Cerebellar cortex (tissue), 1 donor: ENCODE measurements at regions not wholly inside any gene's neighbourhood (a gene's known extent, or its start where the extent isn't known, plus 50 kb on each side); places are given as distances from the start of the nearest gene placed in this dataset.
"Not testable (repeated sequence)": the region's sequence is repeated elsewhere in the genome, so short reads cannot be mapped to it uniquely, and the experiment has no call there.

ENCODE experiments used
- DNase-seq: peaks from one replicate; pipeline ENCODE4 v3.0.0-alpha.2; 2015; ENCODE audit warnings: low spot score

DNA sequence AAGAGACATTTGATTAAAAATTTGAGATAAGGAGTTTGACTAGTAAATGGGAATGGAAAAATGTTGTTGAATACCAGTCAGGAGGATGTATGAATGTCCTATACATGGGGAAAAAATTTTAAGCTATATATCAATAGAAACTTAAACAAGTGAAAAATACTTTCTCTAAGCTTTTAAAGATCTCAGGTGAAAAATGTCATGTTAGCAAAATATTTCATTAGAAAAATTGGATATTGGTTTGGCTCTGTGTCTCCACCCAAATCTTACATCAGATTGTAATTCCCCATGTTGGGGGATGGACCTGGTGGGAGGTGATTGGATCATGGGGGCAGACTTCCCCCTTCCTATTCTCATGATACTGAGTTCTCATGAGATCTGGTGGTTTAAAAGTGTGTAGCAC, 279.6 kb upstream of the CADM2 start:
- no peak for DNase-seq

DNA sequence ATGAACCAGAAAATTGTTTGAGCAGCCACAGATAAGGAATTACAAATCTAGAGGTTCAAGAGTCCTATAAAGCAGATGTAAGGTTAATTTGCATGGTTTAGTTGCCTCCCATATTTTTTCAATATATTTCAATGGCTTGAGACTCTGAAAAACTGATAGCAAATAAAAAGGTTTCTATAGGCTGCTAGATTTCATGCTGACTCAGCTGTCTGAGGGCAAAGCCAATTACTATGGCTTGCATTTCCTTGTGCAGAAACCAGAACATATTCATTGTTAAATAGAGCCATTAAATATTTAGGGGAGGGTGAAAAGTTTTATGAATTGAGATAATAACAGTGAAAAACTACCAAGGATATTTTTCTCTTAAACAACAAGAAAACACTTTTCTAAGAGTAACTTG, 278.1 kb upstream of the CADM2 start:
- no peak for DNase-seq

DNA sequence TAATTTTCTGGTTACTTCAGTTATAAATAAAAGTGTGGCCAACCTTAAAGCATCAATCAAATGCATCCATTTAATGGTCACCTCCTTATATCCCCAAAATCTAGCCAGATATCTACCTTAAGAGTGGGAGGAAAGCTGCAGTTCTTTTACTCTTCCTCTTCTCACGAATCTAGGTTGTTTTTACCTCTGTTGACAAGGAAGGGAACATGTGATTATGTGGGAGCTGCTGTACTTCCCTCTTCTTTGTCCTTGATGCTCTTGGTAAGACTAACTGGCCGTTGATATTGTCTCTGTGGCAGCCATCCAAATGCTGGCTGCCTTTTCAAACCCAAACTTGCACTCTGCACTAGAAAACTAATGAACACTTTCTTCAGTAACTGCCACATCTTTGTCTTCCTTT, 275.3 kb upstream of the CADM2 start:
- no peak for DNase-seq

DNA sequence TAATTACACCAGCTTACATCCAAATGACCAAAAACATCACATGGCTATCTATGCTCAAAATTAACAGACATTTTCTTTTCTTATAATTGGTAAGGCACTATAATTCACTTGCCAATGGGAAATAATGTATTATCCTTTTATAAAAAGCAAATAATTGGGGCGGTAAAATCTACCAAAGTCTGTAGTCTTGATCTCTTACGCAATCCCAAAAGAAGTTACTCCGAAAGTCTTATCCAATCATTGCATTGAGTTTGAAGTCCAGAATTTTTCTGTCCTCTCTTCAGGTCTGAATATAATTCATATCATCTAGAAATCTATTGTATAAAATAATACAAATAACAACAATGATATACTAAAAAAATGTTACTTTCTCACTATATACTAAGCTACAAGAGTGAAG, 273.3 kb upstream of the CADM2 start:
- no peak for DNase-seq

DNA sequence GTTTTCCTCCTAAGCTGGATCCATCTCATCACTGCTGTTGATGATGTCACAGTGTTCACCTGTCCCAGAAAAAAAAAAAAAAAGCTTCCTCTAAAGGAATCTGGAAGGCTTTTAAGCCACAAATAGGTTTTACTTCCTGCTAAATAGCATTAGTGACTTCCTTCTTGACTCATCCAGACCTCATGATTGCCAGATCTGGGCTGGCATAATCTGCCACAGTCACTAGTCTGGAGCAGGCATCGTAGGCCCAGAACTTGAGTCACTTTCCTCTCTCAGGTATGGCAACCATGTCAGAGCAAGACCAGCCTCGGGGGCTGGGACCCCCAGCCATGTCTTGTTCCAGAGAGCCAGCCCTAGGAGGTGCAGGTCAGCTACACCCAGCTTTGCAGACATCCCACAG, 266.5 kb upstream of the CADM2 start:
- DNase-seq: no peak

DNA sequence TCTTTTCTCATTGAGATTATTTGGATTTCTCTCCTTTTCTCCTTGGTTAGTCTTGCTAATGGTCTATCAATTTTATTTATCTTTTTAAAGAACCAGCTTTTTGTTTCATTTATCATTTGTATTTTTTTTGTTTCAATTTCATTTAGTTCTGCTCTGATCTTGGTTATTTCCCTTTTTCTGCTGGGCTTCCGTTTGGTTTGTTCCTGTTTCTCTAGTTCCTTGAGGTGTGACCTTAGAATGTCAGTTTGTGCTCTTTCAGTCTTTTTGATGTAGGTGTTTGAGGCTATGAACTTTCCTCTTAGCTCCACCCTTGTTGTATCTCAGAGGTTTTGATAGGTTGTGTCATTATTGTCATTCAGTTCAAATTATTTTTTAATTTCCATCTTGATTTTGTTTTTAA, 248.5 kb upstream of the CADM2 start:
- DNase-seq: not testable (repeated sequence)

DNA sequence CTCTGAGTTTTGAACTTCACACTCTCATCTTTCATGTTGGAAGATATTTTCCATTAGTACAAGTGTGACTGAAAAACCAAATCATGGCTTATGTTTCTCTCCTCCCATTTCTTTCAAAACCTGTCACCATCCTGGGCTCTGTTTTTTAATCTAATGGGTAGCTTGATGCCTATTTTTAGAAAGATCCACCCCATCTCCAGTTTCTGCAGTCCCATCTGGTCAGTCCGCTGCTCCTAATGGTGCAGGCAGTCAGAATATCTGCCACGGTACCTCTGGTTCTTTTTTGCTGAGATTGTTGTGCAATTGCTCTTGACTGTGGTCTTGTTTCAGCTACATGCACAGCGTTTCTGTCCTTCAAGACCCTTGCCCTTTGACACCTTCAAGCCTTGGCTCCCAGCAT, 240.9 kb upstream of the CADM2 start:
- peak; percentile 24 for DNase-seq

DNA sequence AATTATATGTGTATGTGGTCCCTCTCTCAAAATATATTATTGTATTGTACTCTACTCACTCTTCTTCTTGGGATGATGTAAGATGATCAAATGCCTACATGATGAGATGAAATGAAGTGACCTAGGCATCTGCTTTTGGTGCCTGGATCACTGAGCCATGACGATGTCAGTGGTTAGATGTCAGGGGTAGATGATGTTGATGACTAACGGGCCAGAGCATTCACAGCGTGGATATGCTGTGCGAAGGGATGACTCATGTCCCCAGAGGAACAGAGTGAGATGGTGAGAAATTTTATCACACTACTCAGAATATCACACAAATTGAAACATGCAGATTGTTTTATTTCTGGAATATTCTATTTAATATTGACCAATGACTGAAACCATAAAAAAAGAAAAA, 233.9 kb upstream of the CADM2 start:
- no peak for DNase-seq

DNA sequence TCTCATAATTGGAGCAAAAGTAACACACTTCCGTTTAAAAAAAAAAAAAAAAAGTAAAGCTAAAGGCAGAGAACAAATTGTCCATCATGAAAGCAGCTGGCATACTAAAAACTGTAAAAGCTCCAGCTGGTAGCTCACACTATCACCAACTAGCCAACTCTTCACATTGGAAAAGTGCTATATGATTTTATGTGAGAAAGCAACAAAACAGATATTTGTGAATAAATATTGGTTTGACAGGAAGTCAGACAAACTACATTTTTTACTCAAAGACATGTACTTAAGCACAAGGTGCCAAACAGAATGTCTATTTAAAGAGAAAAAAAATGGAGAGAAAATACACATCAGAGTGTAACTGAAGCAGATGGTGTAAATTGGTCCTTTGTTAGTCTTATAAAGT, 231.2 kb upstream of the CADM2 start:
- DNase-seq: no peak

DNA sequence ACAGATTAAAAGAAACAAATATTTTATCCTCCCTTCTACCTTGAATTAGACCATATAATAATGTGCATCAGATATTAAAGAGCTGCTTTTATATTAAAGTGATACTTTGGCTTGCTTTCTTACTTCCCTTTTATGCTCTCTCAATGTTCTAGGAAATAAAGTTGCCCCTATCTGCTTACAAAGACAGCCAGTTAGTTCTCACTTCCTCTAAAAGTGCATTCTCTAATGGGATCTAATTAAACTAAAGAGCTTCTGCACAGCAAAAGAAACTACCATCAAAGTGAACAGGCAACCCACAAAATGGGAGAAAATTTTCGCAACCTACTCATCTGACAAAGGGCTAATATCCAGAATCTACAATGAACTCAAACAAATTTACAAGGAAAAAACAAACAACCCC, 224.1 kb upstream of the CADM2 start:
- not testable (repeated sequence) for DNase-seq

DNA sequence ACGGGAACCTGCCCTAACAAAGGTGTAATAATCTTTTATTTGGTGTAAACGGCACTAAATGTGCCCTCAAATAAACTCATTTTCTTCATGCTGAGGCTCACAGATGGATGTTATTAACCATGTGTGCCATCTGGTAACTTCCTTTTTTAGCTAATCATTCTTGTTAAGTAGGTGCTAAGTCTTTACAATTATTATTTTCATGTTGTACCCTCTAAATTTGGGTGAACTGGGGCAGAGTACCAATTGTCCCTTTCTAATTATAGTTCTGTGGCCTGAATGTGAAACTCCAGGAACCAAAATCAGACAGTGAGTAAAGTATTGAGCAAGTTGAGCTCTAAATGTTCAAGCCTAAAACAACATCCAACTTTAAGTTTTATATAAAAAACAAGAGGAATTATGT, 220.7 kb upstream of the CADM2 start:
- peak; percentile 72 for DNase-seq

DNA sequence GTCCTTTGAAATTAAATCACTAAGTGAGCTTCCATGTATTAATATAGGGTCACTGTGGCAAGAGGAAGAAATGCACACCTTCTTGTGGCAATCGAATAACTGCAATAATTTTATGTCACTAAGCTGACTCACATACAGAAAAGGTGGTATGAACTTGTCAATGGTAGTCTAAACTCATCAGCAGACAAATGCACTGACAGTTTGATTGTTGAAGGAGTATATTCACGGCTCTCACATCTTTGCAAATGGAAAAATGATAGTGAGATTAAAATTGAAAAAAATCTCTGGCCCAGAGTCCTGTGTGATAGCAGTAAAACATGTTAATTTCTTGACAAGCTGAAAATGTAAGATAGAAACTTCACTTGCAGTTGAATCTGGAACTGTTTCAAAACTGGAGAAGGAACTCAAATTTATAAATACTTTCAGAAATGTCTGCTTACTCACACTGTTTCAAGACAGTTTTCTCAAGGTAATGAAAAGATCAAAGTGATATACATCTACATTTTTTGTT, 215.8 kb upstream of the CADM2 start:
- DNase-seq: no peak

DNA sequence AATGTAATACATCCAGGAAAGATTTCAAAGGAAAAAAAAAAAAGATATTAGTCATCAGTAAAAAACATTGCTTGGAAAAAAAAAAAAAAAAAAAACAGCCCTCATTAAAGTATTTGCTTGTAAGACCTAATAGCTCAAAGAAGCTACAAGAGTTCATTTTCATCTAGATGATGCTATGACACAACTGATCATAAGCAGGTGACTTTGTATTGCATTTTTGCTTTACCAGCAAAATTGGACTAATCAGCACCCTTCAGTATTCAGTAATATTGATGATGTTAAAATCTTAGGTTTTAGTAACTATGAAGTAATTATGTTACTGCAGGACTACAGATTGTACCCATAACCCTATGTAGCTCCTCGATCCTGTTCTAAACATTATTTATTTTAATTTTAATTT, 214.7 kb upstream of the CADM2 start:
- no peak for DNase-seq

DNA sequence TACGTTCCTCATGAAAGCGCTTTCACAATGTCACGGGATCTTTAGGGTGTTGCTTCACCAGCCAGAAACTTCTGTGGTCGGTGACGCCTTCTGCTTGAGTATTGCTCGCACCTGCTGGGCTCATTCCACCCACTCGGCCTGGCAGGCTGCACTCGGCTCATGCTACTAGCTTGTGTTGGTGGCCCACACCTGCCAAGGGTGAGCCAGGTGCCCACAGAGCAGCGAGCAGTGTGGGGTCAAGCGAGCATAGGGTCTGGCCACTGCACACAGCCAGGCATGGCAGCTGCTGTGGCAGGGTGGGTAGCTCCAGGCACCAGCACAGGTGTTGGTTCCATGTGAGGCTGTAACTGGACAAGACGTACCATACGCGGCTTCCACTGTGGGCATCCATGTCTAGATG, 202.9 kb upstream of the CADM2 start:
- no peak for DNase-seq

DNA sequence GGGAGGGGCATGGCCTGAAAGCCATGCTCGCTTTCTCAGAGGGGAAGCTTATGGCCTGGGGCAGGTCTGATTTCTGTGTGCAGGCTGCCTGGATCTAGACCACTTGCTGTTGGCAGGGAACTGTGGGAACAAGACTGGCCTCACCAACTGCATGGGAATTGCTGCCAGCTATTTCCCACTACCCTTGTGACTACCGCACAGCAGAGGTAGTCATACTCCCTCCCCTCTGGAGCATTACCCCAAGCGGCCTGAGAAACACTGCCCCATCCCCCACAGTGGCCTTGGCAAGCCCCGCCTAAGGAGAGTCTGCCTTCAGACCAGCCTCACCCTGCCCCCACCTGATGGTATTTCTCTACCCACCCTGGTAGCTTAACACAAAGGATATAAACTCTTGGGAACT, 199.4 kb upstream of the CADM2 start:
- DNase-seq: no peak

DNA sequence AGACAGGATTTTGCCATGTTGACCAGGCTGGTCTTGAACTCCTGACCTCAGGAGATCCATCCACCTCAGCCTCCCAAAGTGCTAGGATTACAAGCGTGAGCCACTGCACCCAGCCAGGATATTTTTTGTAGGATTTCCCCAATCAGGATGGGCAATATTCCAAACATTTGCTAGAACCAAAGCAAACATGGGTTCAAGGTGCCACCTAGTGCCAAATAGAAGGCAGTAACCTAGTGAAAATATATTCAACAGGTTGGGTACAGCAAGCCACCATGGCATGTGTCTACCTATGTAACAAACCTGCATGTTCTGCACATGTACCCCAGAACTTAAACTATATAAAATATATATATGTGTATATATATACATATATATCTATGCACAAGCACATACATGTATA, 185.9 kb upstream of the CADM2 start:
- no peak for DNase-seq

DNA sequence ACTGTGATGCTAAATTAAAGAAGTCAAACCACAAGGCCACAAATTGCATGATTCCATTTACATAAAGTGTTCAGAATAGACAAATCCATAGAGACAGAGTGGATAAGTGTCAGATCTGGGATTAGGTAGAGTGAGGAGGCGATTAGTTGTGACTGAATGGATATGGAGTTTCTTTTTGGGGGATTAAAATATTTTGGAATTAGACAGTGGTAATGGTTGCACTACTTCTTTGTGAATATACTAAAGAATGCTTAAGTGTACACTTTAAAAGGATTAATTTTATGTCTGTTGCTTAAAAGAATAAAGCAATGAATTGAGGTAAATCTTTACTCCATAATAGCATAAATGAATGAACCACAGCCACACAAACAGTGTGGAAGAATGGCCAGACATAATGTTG, 175.5 kb upstream of the CADM2 start:
- DNase-seq: no peak

DNA sequence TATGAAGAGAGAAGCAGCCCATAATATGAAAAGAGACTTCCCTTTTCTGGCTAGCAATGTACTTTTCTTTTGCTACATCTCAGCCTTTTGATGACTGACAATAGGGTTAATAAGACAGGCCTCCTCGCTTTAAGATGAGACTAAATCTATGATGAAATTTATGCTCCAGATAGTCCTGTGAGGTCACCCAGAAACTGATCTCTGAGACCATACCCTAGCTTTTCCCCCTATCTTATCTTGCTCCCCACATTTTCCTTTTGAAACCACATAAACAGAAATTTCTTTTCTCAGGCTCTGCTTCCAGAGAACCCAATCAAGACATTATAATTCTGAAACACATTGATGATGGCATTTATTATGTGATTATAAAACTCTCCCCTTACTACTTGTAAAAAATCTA, 168.8 kb upstream of the CADM2 start:
- DNase-seq: no peak

DNA sequence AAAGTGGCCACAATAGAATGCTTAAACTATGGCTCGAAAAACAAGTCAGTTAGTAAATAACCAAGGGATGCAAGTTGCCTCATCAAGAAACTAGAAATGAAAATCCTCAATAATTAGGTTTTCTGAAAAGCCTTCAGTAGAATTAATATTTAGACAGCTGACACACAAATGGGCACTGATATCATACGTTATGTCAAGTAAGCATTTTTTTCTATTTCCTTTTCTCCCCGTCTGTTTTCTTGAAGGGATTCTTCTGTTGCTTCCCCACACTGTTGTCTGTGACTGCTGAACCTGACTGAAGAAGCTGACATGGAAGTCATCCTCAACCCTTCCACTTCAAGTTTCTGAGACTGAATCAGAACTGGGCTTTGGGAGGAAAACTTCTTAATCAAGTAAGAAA, 151.8 kb upstream of the CADM2 start:
- no peak for DNase-seq

DNA sequence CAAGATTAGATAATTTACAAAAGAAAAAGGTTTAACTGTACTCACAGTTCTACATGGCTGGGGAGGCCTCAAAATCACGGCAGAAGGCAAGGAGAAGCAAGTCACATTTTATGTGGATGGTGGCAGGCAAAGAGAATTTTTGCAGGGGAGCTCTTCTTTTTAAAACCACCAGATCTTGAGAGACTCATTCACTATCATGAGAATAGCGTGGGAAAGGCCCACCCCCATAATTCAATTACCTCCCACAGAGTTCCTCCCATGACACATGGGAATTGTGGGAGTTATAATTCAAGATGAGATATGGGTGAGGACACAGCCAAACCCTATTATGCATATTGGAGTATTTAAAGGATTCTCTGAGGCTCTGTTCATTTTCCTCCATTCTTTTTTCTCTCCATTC, 138.7 kb upstream of the CADM2 start:
- no peak for DNase-seq

DNA sequence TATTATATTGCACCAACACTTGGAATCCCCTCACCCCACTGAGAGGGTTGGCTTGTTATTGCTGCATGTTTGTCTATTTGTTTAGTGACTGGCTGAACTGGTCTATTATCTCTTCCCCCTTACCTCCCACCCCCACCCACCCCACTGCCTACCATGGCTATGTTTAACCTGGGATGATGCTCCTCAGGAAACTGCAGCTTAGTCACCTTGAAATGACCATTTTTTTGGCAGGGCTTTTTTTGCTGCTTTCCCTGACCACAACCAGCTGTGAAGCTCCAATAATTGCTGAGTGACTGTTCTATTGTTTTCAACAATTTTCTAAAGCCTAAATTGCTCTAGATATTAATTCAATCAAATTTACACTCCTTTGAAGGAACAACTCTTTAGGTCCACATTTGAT, 137.9 kb upstream of the CADM2 start:
- no peak for DNase-seq

DNA sequence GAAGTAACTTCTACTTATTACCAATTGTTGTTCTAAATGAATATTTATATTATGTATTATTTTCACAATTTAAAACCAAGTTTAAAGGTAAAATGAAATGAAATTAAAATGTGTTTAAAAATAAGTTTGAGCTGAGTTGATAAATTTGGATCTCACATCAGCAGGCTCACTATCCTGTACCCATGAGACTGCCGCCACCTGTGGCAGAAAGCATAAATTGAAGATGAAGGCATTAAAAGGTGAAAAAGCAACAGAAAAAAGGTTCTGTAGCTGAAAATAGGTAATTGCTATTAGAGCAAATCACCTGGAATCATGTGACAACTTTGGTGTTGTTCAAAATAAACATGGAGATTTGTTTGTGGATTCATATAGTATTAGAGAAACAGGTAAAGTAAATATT, 133.0 kb upstream of the CADM2 start:
- no peak for DNase-seq

DNA sequence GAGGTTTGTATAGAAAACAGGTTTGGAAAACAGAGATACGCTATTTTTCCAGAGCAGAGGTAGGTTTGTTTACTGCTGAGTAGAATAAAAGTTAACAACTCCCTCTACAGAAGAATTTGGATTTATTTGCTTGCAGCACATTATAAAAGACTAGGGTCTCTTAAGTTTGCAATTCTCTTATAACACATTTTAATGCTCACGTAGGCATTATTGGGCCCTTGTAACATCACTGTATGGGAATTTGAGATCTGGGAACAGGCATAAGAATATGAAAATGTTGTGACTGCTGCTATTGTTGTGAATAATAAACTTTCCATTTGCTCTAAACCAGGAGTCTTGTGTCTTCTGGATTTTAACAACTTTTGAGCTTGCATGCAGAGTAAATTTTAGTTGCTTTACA, 128.3 kb upstream of the CADM2 start:
- DNase-seq: no peak

DNA sequence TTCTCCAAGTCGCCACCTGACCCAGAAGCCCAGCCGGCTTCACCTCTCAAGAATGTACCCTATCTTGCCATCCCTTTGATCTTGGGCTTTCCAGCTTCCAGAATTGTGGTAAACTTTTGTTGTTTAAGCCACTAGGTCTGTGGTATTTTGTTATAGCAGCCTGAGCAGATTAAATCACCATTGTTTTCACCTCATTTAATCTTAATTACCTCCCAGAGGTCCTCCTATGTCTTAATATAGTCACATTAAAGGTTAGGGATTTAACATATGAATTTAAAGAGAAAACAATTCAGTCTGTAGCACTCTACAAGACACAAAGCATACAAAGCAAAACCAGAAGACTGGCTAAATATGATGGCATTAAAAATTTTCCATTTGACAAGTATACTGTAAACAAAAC, 123.4 kb upstream of the CADM2 start:
- no peak for DNase-seq

DNA sequence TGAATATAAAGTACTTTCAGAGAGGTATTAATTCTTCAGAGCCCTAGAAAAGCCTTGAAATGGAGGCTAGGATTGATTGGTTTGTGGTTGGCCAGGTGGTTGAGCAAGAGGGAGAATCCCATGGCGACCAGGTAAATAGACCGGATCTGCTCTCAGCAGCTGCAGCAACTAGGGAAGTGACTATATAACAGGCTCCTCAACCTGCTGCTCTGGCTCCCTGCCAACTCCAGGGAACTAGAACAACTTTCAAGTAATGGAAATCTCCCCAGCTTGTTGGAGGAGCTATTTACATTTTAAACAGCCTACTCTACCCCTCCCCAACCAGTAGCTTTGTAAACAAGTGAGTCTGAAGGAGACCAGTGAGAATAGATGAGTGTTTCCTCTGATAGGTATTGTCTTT, 121.8 kb upstream of the CADM2 start:
- DNase-seq: no peak
